H1 (cell line): ENCODE measurements at regions not wholly inside any gene's neighbourhood (a gene's known extent, or its start where the extent isn't known, plus 50 kb on each side); places are given as distances from the start of the nearest gene placed in this dataset.

ENCODE experiments used
- CTCF ChIP-seq, 3 experiments: IDR thresholded peaks; 1 replicate in 2 of 3; 2 replicates in 1 of 3; pipeline versions ENCODE4 v1.5.1 to v1.6.1; 2011; ENCODE audit warnings: low read length in 3 of 3, mild to moderate bottlenecking in 3 of 3, inconsistent platforms in 2 of 3, low read depth in 1 of 3, moderate library complexity in 1 of 3; ENCODE audit not compliant: insufficient read depth in 1 of 3; ENCODE audit errors: control extremely low read depth in 1 of 3
- ZNF274 ChIP-seq: IDR thresholded peaks from 2 replicates; pipeline ENCODE4 v1.7.0; 2012; ENCODE audit warnings: low read length, borderline replicate concordance; ENCODE audit errors: extremely low read depth

- TF ChIP-seq CTCF (IDR thresholded peaks at IDR 0.05; ENCODE audit: control extremely low read depth in 1 of 3, insufficient read depth in 1 of 3, low read depth in 1 of 3, low read length in 3 of 3) (no peak), ZNF274 (no peak)
Measured at GRCh38 chr18:5021558-5021957, 175.5 kb downstream of the AKAIN1 start.
